PFSK-1 (cell line): ENCODE measurements at regions not wholly inside any gene's neighbourhood (a gene's known extent, or its start where the extent isn't known, plus 50 kb on each side); places are given as distances from the start of the nearest gene placed in this dataset.

Source experiments
- FOXP2 ChIP-seq: optimal IDR thresholded peaks from 2 replicates; pipeline ENCODE3; 2011; ENCODE audit warnings: borderline replicate concordance, control low read depth, inconsistent platforms; ENCODE audit not compliant: insufficient read depth; ENCODE audit errors: extremely low read length, extremely low read depth
- POLR2AphosphoS5 ChIP-seq: IDR thresholded peaks from 2 replicates; pipeline ENCODE4 v1.6.1; 2012; ENCODE audit warnings: low read depth, mild to moderate bottlenecking, control low read depth, low read length, moderate library complexity
- REST ChIP-seq, 2 experiments: IDR thresholded peaks; 2 replicates each; pipeline versions ENCODE4 v1.6.1 to v1.8.0; 2011 to 2012; ENCODE audit warnings: low read depth in 2 of 2, low read length in 2 of 2, control low read depth in 1 of 2, inconsistent platforms in 1 of 2, mild to moderate bottlenecking in 1 of 2, moderate library complexity in 1 of 2; ENCODE audit not compliant: insufficient read depth in 1 of 2
- SIN3A ChIP-seq: IDR thresholded peaks from 2 replicates; pipeline ENCODE4 v1.6.1; 2012; ENCODE audit warnings: mild to moderate bottlenecking, low read length, moderate library complexity, borderline replicate concordance; ENCODE audit not compliant: insufficient read depth
- TAF1 ChIP-seq: IDR thresholded peaks from 2 replicates; pipeline ENCODE4 v1.6.1; 2012; ENCODE audit warnings: low read length, control low read depth, borderline replicate concordance; ENCODE audit not compliant: insufficient read depth

GRCh38 chr9:75743855-75744254 is 146.6 kb upstream of the PCSK5 start:
- TF ChIP-seq SIN3A (no peak), REST (IDR thresholded peaks at IDR 0.05; ENCODE audit: insufficient read depth in 1 of 2, low read depth in 2 of 2, low read length in 2 of 2) (no peak), FOXP2 (no peak), POLR2AphosphoS5 (no peak), TAF1 (no peak)

GRCh38 chr9:75754080-75754479 is 136.4 kb upstream of the PCSK5 start:
- TF ChIP-seq TAF1 = no peak
- TF ChIP-seq FOXP2 = no peak
- TF ChIP-seq SIN3A = no peak
- TF ChIP-seq POLR2AphosphoS5 = no peak
- no peak for TF ChIP-seq REST (IDR thresholded peaks at IDR 0.05; ENCODE audit: insufficient read depth in 1 of 2, low read depth in 2 of 2, low read length in 2 of 2)

GRCh38 chr9:75775166-75775565 is 115.3 kb upstream of the PCSK5 start:
- TF ChIP-seq POLR2AphosphoS5 (no peak), TAF1 (no peak), SIN3A (no peak), FOXP2 (no peak), REST (IDR thresholded peaks at IDR 0.05; ENCODE audit: insufficient read depth in 1 of 2, low read depth in 2 of 2, low read length in 2 of 2) (no peak)

GRCh38 chr9:75775966-75776691 is 114.3 kb upstream of the PCSK5 start:
- TF ChIP-seq TAF1 (no peak), POLR2AphosphoS5 (no peak), REST (IDR thresholded peaks at IDR 0.05; ENCODE audit: insufficient read depth in 1 of 2, low read depth in 2 of 2, low read length in 2 of 2) (no peak), FOXP2 (no peak), SIN3A (no peak)

GRCh38 chr9:75780185-75780584 is 110.3 kb upstream of the PCSK5 start:
- TF ChIP-seq TAF1 = no peak
- no peak for TF ChIP-seq REST (IDR thresholded peaks at IDR 0.05; ENCODE audit: insufficient read depth in 1 of 2, low read depth in 2 of 2, low read length in 2 of 2)
- no peak for TF ChIP-seq SIN3A
- no peak for TF ChIP-seq POLR2AphosphoS5
- TF ChIP-seq FOXP2 = no peak
